Fibroblast of lung (primary cell): ENCODE measurements at regions not wholly inside any gene's neighbourhood (a gene's known extent, or its start where the extent isn't known, plus 50 kb on each side); places are given as distances from the start of the nearest gene placed in this dataset.

ENCODE experiments used
- DNase-seq, 2 donors: peaks; one replicate each; pipeline versions ENCODE4 v3.0.0 to v3.0.0-alpha.2; 2010; ENCODE audit warnings: low read depth in 2 of 2
- H2AFZ ChIP-seq: 2 replicates; pipeline ENCODE4 v1.5.1; 2012; ENCODE audit warnings: low read length, control low read depth, inconsistent platforms
- H3K27ac ChIP-seq: 2 replicates; pipeline ENCODE4 v1.5.1; 2011; ENCODE audit warnings: low read length, control low read depth; ENCODE audit not compliant: insufficient read depth
- H3K27me3 ChIP-seq: 2 replicates; pipeline ENCODE4 v1.5.1; 2011; ENCODE audit warnings: mild to moderate bottlenecking, low read length; ENCODE audit not compliant: control insufficient read depth, insufficient read depth
- H3K36me3 ChIP-seq: 2 replicates; pipeline ENCODE4 v1.5.1; 2011; ENCODE audit warnings: low read length; ENCODE audit not compliant: control insufficient read depth, insufficient read depth
- H3K4me1 ChIP-seq: 2 replicates; pipeline ENCODE4 v1.5.1; 2011; ENCODE audit warnings: low read length; ENCODE audit not compliant: control insufficient read depth, insufficient read depth; ENCODE audit errors: extremely low read depth
- H3K4me2 ChIP-seq: 2 replicates; pipeline ENCODE4 v1.5.1; 2011; ENCODE audit warnings: low read length, control low read depth; ENCODE audit not compliant: insufficient read depth; ENCODE audit errors: extremely low read depth
- H3K4me3 ChIP-seq, 4 experiments: fragments of 200-600 bp in 1 of 4; sonication (generic) in 1 of 4; replicated peaks in 1 of 4; 2 replicates each; pipeline ENCODE4 v1.5.1; 2011 to 2016; ENCODE audit warnings: low read length in 4 of 4, low read depth in 3 of 4, mild to moderate bottlenecking in 3 of 4, control low read depth in 2 of 4, inconsistent platforms in 1 of 4, mixed read lengths in 1 of 4; ENCODE audit not compliant: insufficient read depth in 1 of 4; ENCODE audit errors: control extremely low read depth in 1 of 4
- H3K79me2 ChIP-seq: 2 replicates; pipeline ENCODE4 v1.5.1; 2012; ENCODE audit warnings: mild to moderate bottlenecking, low read length, inconsistent platforms; ENCODE audit not compliant: control insufficient read depth, insufficient read depth
- H3K9ac ChIP-seq: 2 replicates; pipeline ENCODE4 v1.5.1; 2011; ENCODE audit warnings: mild to moderate bottlenecking, low read length, control low read depth; ENCODE audit not compliant: insufficient read depth
- H3K9me3 ChIP-seq: 2 replicates; pipeline ENCODE4 v1.5.1; 2012; ENCODE audit warnings: low read depth, low read length; ENCODE audit not compliant: control insufficient read depth, insufficient read depth
- H4K20me1 ChIP-seq: 2 replicates; pipeline ENCODE4 v1.5.1; 2011; ENCODE audit warnings: low read length; ENCODE audit not compliant: control insufficient read depth, insufficient read depth; ENCODE audit errors: extremely low read depth
- CTCF ChIP-seq, 2 donors: IDR thresholded peaks in 1 of 2; conservative IDR thresholded peaks in 1 of 2; 1 replicate in 1 of 2; 2 replicates in 1 of 2; pipeline ENCODE4 v1.5.1; 2011 to 2012; ENCODE audit warnings: low read length in 2 of 2, control low read depth in 1 of 2, inconsistent platforms in 1 of 2, low read depth in 1 of 2, mild to moderate bottlenecking in 1 of 2
- EZH2 ChIP-seq: IDR thresholded peaks from 2 replicates; pipeline ENCODE4 v1.5.1; 2012; ENCODE audit warnings: low read length, control low read depth, mild to moderate bottlenecking; ENCODE audit errors: missing control alignments

GRCh38 chr9:120236596-120236995 is 343.4 kb downstream of the CDK5RAP2 start:
- Histone ChIP-seq H3K4me3 (no peak overlapping the region), H3K27ac (no peak overlapping the region), H3K4me1 (no peaks in the 10 kb centered on the region), H3K36me3 (no peaks in the 10 kb centered on the region), H3K4me2 (no peak overlapping the region), H3K9me3 (no peaks in the 10 kb centered on the region), H3K27me3 (no peaks in the 10 kb centered on the region), H2AFZ (no peak overlapping the region), H3K79me2 (no peaks in the 10 kb centered on the region), H3K9ac (no peak overlapping the region), H4K20me1 (no peaks in the 10 kb centered on the region)
- TF ChIP-seq CTCF (conservative IDR thresholded peaks at IDR 0.05 in 1 of 2, IDR thresholded peaks at IDR 0.05 in 1 of 2; ENCODE audit: low read depth in 1 of 2, low read length in 2 of 2) = no peak
- TF ChIP-seq EZH2 = no peak
- DNase-seq = no peak

- no peaks in the 10 kb centered on the region for H3K79me2 ChIP-seq
- no peak overlapping the region for H3K9ac ChIP-seq
- no peak overlapping the region for H3K4me3 ChIP-seq
- H2AFZ ChIP-seq = no peak overlapping the region
- no peak overlapping the region for H3K4me2 ChIP-seq
- no peaks in the 10 kb centered on the region for H3K9me3 ChIP-seq
- no peaks in the 10 kb centered on the region for H3K27me3 ChIP-seq
- TF ChIP-seq EZH2 (no peak), CTCF (conservative IDR thresholded peaks at IDR 0.05 in 1 of 2, IDR thresholded peaks at IDR 0.05 in 1 of 2; ENCODE audit: low read depth in 1 of 2, low read length in 2 of 2) (no peak)
- H3K4me1 ChIP-seq = no peaks in the 10 kb centered on the region
- no peak overlapping the region for H3K27ac ChIP-seq
- no peaks in the 10 kb centered on the region for H4K20me1 ChIP-seq
- no peaks in the 10 kb centered on the region for H3K36me3 ChIP-seq
- no peak for DNase-seq
These were observed 344.9 kb downstream of the CDK5RAP2 start for GRCh38 chr9:120235081-120235480.

GRCh38 chr9:120230227-120230626 is 349.7 kb downstream of the CDK5RAP2 start:
- no peaks in the 10 kb centered on the region for H3K9me3 ChIP-seq
- H3K9ac ChIP-seq = no peak overlapping the region
- H3K79me2 ChIP-seq = no peaks in the 10 kb centered on the region
- H3K4me3 ChIP-seq = no peak overlapping the region
- H3K36me3 ChIP-seq = no peaks in the 10 kb centered on the region
- no peak overlapping the region for H2AFZ ChIP-seq
- H3K27me3 ChIP-seq = no peaks in the 10 kb centered on the region
- DNase-seq = no peak
- H3K27ac ChIP-seq = no peak overlapping the region
- no peaks in the 10 kb centered on the region for H4K20me1 ChIP-seq
- H3K4me1 ChIP-seq = no peaks in the 10 kb centered on the region
- no peak overlapping the region for H3K4me2 ChIP-seq
- no peak for TF ChIP-seq EZH2
